ENCODE measurements at regions not wholly inside any gene's neighbourhood (a gene's known extent, or its start where the extent isn't known, plus 50 kb on each side); places are given as distances from the start of the nearest gene placed in this dataset.

- TF ChIP-seq MYC (IDR thresholded peaks at IDR 0.05; ENCODE audit: low read depth, low read length) (no peak), MAX (IDR thresholded peaks at IDR 0.05; ENCODE audit: low read depth, low read length) (no peak), POLR2A (IDR thresholded peaks at IDR 0.05; ENCODE audit: extremely low read depth, insufficient read length) (no peak)
- TF ChIP-seq, protein P1, sequence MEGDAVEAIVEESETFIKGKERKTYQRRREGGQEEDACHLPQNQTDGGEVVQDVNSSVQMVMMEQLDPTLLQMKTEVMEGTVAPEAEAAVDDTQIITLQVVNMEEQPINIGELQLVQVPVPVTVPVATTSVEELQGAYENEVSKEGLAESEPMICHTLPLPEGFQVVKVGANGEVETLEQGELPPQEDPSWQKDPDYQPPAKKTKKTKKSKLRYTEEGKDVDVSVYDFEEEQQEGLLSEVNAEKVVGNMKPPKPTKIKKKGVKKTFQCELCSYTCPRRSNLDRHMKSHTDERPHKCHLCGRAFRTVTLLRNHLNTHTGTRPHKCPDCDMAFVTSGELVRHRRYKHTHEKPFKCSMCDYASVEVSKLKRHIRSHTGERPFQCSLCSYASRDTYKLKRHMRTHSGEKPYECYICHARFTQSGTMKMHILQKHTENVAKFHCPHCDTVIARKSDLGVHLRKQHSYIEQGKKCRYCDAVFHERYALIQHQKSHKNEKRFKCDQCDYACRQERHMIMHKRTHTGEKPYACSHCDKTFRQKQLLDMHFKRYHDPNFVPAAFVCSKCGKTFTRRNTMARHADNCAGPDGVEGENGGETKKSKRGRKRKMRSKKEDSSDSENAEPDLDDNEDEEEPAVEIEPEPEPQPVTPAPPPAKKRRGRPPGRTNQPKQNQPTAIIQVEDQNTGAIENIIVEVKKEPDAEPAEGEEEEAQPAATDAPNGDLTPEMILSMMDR (IDR thresholded peaks at IDR 0.05; ENCODE audit: low read depth, low read length): no peak
- H3K4me3 ChIP-seq (ENCODE audit: low read depth, low read length): no peak overlapping the region
- no peak for DNase-seq (ENCODE audit: low read depth)
Measured at GRCh38 chr3:25252291-25252690, 175.8 kb upstream of the RARB start.

DNA sequence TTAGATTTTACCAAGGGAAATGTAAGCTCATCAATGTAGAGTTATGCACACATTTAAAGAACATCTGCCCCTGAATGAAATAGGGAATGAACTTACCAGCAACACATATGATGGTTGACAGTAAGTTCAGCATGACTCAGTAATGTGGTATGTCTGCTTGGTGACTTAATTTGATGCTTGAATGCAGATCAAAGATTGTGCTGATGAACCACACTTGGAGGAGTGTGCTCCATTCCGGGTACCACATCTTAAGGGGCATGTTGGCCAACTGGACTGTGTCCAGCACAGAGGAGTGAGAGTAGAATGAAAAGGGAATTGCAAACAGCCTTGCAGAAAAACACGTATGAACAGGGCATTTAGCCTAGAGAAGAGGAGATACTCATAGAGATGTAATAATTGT lies 171.0 kb upstream of the RARB start:
- no peak for DNase-seq (ENCODE audit: low read depth)

GRCh38 chr3:25259871-25260270 lies 168.2 kb upstream of the RARB start:
- no peak for DNase-seq (ENCODE audit: low read depth)
- no peak overlapping the region for H3K4me3 ChIP-seq (ENCODE audit: low read depth, low read length)
- TF ChIP-seq POLR2A (IDR thresholded peaks at IDR 0.05; ENCODE audit: extremely low read depth, insufficient read length) (no peak), MYC (IDR thresholded peaks at IDR 0.05; ENCODE audit: low read depth, low read length) (no peak)
- TF ChIP-seq, protein P1 (IDR thresholded peaks at IDR 0.05; ENCODE audit: low read depth, low read length): no peak

More for the DNA sequence above, 171.0 kb upstream of the RARB start:
- H3K4me3 ChIP-seq (ENCODE audit: low read depth, low read length): no peak overlapping the region
- TF ChIP-seq MAX (IDR thresholded peaks at IDR 0.05; ENCODE audit: low read depth, low read length) (no peak), POLR2A (IDR thresholded peaks at IDR 0.05; ENCODE audit: extremely low read depth, insufficient read length) (no peak), MYC (IDR thresholded peaks at IDR 0.05; ENCODE audit: low read depth, low read length) (no peak)
- TF ChIP-seq, protein P1 (IDR thresholded peaks at IDR 0.05; ENCODE audit: low read depth, low read length): no peak

DNA sequence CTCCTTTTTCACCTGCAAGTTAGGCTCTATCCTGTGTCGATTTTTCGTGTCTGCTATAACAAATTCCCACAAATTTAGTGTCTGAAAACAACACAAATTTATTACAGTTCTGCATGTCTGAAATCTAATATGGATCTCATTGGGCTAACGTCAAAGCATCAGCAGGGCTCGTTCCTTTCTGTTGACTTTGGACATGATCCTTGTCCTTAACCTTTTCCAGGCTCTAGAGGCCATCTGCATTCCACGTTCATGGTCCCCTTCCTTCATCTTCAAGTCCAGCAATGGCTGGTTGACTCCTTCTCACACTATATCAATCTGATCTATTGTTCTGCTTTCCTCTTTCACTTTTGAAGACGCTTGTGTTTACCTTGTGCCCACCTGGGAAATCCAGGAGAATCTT lies 165.7 kb upstream of the RARB start:
- no peak for DNase-seq (ENCODE audit: low read depth)
- TF ChIP-seq POLR2A (IDR thresholded peaks at IDR 0.05; ENCODE audit: extremely low read depth, insufficient read length): no peak
- TF ChIP-seq, protein P1 (IDR thresholded peaks at IDR 0.05; ENCODE audit: low read depth, low read length): no peak
- TF ChIP-seq MAX (IDR thresholded peaks at IDR 0.05; ENCODE audit: low read depth, low read length): no peak
- no peak for TF ChIP-seq MYC (IDR thresholded peaks at IDR 0.05; ENCODE audit: low read depth, low read length)
- no peak overlapping the region for H3K4me3 ChIP-seq (ENCODE audit: low read depth, low read length)

DNA sequence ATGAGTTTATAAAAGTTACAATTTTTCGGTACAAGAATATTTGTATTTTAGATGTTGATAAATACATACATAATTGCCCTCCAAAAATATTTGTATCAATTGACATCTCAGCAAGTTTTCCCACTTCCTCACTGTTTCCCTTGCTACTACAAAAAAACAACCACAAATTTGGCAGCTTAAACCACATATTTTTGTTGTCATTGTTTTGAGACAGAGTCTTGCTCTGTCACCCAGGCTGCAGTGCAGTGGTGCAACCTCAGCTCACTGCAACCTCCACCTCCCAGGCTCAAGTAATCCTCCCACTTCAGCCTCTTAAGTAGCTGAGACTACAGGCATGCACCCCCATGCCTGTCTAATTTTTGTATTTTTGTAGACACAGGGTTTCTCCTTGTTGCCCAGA lies 162.8 kb upstream of the RARB start:
- H3K4me3 ChIP-seq (ENCODE audit: low read depth, low read length): no peak overlapping the region
- TF ChIP-seq POLR2A (IDR thresholded peaks at IDR 0.05; ENCODE audit: extremely low read depth, insufficient read length) (no peak), MAX (IDR thresholded peaks at IDR 0.05; ENCODE audit: low read depth, low read length) (no peak), MYC (IDR thresholded peaks at IDR 0.05; ENCODE audit: low read depth, low read length) (no peak)
- TF ChIP-seq, protein P1 (IDR thresholded peaks at IDR 0.05; ENCODE audit: low read depth, low read length): no peak
- peak; percentile 28 for DNase-seq (ENCODE audit: low read depth)

- no peak for TF ChIP-seq MAX (IDR thresholded peaks at IDR 0.05; ENCODE audit: low read depth, low read length)
- TF ChIP-seq MYC (IDR thresholded peaks at IDR 0.05; ENCODE audit: low read depth, low read length): no peak
- no peak for TF ChIP-seq POLR2A (IDR thresholded peaks at IDR 0.05; ENCODE audit: extremely low read depth, insufficient read length)
- TF ChIP-seq, protein P1 (IDR thresholded peaks at IDR 0.05; ENCODE audit: low read depth, low read length): no peak
- peak; percentile 8 for DNase-seq (ENCODE audit: low read depth)
- H3K4me3 ChIP-seq (ENCODE audit: low read depth, low read length): no peak overlapping the region
Measured at GRCh38 chr3:25266677-25267076, 161.4 kb upstream of the RARB start.

All from NB4 (cell line).